ENCODE measurements at regions not wholly inside any gene's neighbourhood (a gene's known extent, or its start where the extent isn't known, plus 50 kb on each side); places are given as distances from the start of the nearest gene placed in this dataset.

GRCh38 chr2:149906886-149907285 is 319.3 kb upstream of the MMADHC start:
- DNase-seq (ENCODE audit: low spot score): no peak

- DNase-seq (ENCODE audit: low spot score): no peak
Observed at GRCh38 chr2:149904352-149905175, 317.0 kb upstream of the MMADHC start.

GRCh38 chr2:149903626-149904025 is 316.1 kb upstream of the MMADHC start:
- no peak for DNase-seq (ENCODE audit: low spot score)

GRCh38 chr2:149902081-149902480 is 314.5 kb upstream of the MMADHC start:
- no peak for DNase-seq (ENCODE audit: low spot score)

- DNase-seq (ENCODE audit: low spot score): no peak
Observed at GRCh38 chr2:149901231-149901859, 313.8 kb upstream of the MMADHC start.

- DNase-seq (ENCODE audit: low spot score): no peak
Observed at GRCh38 chr2:149899390-149899789, 311.8 kb upstream of the MMADHC start.

- DNase-seq (ENCODE audit: low spot score): no peak
Observed at GRCh38 chr2:149894760-149895159, 307.2 kb upstream of the MMADHC start.

GRCh38 chr2:149894226-149894625 is 306.7 kb upstream of the MMADHC start:
- no peak for DNase-seq (ENCODE audit: low spot score)

GRCh38 chr2:149892563-149892962 is 305.0 kb upstream of the MMADHC start:
- no peak for DNase-seq (ENCODE audit: low spot score)

- DNase-seq (ENCODE audit: low spot score): no peak
Observed at GRCh38 chr2:149885946-149886345, 298.4 kb upstream of the MMADHC start.

- DNase-seq (ENCODE audit: low spot score): no peak
Observed at GRCh38 chr2:149885468-149885867, 297.9 kb upstream of the MMADHC start.

- DNase-seq (ENCODE audit: low spot score): no peak
Observed at GRCh38 chr2:149884871-149885270, 297.3 kb upstream of the MMADHC start.

GRCh38 chr2:149877913-149878312 is 290.3 kb upstream of the MMADHC start:
- DNase-seq (ENCODE audit: low spot score): no peak

- DNase-seq (ENCODE audit: low spot score): no peak
Observed at GRCh38 chr2:149877074-149877473, 289.5 kb upstream of the MMADHC start.

- no peak for DNase-seq (ENCODE audit: low spot score)
Observed at GRCh38 chr2:149873936-149874335, 286.4 kb upstream of the MMADHC start.

- DNase-seq (ENCODE audit: low spot score): no peak
Observed at GRCh38 chr2:149872638-149873150, 285.1 kb upstream of the MMADHC start.

GRCh38 chr2:149872041-149872440 is 284.5 kb upstream of the MMADHC start:
- no peak for DNase-seq (ENCODE audit: low spot score)

GRCh38 chr2:149871091-149871885 is 283.7 kb upstream of the MMADHC start:
- DNase-seq (ENCODE audit: low spot score): no peak

- no peak for DNase-seq (ENCODE audit: low spot score)
Observed at GRCh38 chr2:149863227-149863626, 275.7 kb upstream of the MMADHC start.

GRCh38 chr2:149861034-149861433 is 273.5 kb upstream of the MMADHC start:
- no peak for DNase-seq (ENCODE audit: low spot score)

GRCh38 chr2:149860276-149860921 is 272.8 kb upstream of the MMADHC start:
- no peak for DNase-seq (ENCODE audit: low spot score)
